SK-N-SH (cell line): ENCODE measurements at regions not wholly inside any gene's neighbourhood (a gene's known extent, or its start where the extent isn't known, plus 50 kb on each side); places are given as distances from the start of the nearest gene placed in this dataset.

Source experiments
- CTCF ChIA-PET: fragments of 300-600, 350-600 bp; formaldehyde crosslinking; extraction: SDS; loops from one replicate; lab custom pipeline; 2021; lab: Yijun Ruan, JAX
- POLR2A ChIA-PET: fragments of 350-600 bp; sonication (Branson Sonifier 250); formaldehyde crosslinking; extraction: SDS; loops from one replicate; lab custom pipeline; 2020; ENCODE audit warnings: antibody characterized with exemption, inconsistent platforms; lab: Yijun Ruan, JAX
- DNase-seq: peaks from one replicate; pipeline ENCODE4 v3.0.0; 2012
- H2AFZ ChIP-seq: fragments of 200-600 bp; sonication (generic); 2 replicates; pipeline ENCODE4 v1.8.1; 2016; ENCODE audit warnings: antibody characterized with exemption, mild to moderate bottlenecking, low read depth
- H3F3A ChIP-seq: fragments of 200-600 bp; sonication (generic); replicated peaks from 2 replicates; pipeline ENCODE3; 2016; ENCODE audit warnings: antibody characterized with exemption, mild to moderate bottlenecking; ENCODE audit not compliant: insufficient read depth
- H3K27ac ChIP-seq, 2 experiments: fragments of 200-500 bp in 1 of 2; fragments of 200-600 bp in 1 of 2; sonication (Bioruptor generic) in 1 of 2; sonication (generic), shearing (Covaris generic) in 1 of 2; 2 replicates each; pipeline versions ENCODE4 v1.5.1 to v1.6.1; 2014 to 2016; ENCODE audit warnings: low read depth in 2 of 2, inconsistent platforms in 1 of 2, low read length in 1 of 2, mild to moderate bottlenecking in 1 of 2, mixed read lengths in 1 of 2
- H3K27me3 ChIP-seq: fragments of 200-600 bp; sonication (generic), shearing (Covaris generic); 2 replicates; pipeline ENCODE4 v1.6.1; 2016; ENCODE audit warnings: mixed run types; ENCODE audit not compliant: insufficient read depth
- H3K36me3 ChIP-seq, 2 experiments: fragments of 200-500 bp in 1 of 2; fragments of 200-600 bp in 1 of 2; sonication (Bioruptor generic) in 1 of 2; sonication (generic) in 1 of 2; replicated peaks in 1 of 2; 2 replicates each; pipeline versions ENCODE3 to v1.5.1; 2014 to 2016; ENCODE audit warnings: low read length in 1 of 2, mild to moderate bottlenecking in 1 of 2; ENCODE audit not compliant: insufficient read depth in 2 of 2, control insufficient read depth in 1 of 2
- H3K4me1 ChIP-seq, 2 experiments: fragments of 200-500 bp in 1 of 2; fragments of 200-600 bp in 1 of 2; sonication (Bioruptor generic) in 1 of 2; sonication (generic), shearing (Covaris generic) in 1 of 2; 2 replicates each; pipeline versions ENCODE4 v1.5.1 to v1.6.1; 2014 to 2016; ENCODE audit warnings: low read depth in 1 of 2, low read length in 1 of 2, mixed run types in 1 of 2; ENCODE audit not compliant: insufficient read depth in 2 of 2, control insufficient read depth in 1 of 2
- H3K4me2 ChIP-seq: fragments of 200-600 bp; sonication (generic), shearing (Covaris generic); 2 replicates; pipeline ENCODE4 v1.6.1; 2017; ENCODE audit warnings: mixed run types
- H3K4me3 ChIP-seq, 2 experiments: fragments of 200-500 bp in 1 of 2; fragments of 200-600 bp in 1 of 2; sonication (Bioruptor generic) in 1 of 2; sonication (generic), shearing (Covaris generic) in 1 of 2; 2 replicates each; pipeline versions ENCODE4 v1.5.1 to v1.8.1; 2014 to 2016; ENCODE audit warnings: low read depth in 2 of 2, inconsistent platforms in 1 of 2, low read length in 1 of 2, mild to moderate bottlenecking in 1 of 2, mixed read lengths in 1 of 2, moderate library complexity in 1 of 2
- H3K79me2 ChIP-seq: fragments of 200-600 bp; sonication (generic); 2 replicates; pipeline ENCODE4 v1.8.1; 2017; ENCODE audit warnings: mild to moderate bottlenecking; ENCODE audit not compliant: insufficient read depth
- H3K9ac ChIP-seq: fragments of 200-600 bp; sonication (generic); 2 replicates; pipeline ENCODE4 v1.6.1; 2017; ENCODE audit warnings: mixed run types
- H3K9me2 ChIP-seq: fragments of 200-600 bp; sonication (generic); 2 replicates; pipeline ENCODE4 v1.6.1; 2017; ENCODE audit warnings: mixed run types
- H3K9me3 ChIP-seq: fragments of 200-600 bp; sonication (generic); 2 replicates; pipeline ENCODE4 v1.6.1; 2017; ENCODE audit warnings: mixed run types, mild to moderate bottlenecking, moderate library complexity
- H4K20me1 ChIP-seq: fragments of 200-600 bp; sonication (generic); 2 replicates; pipeline ENCODE4 v1.6.1; 2017; ENCODE audit warnings: mild to moderate bottlenecking, mixed run types; ENCODE audit not compliant: insufficient read depth
- CTCF ChIP-seq: fragments of 200-600 bp; sonication (generic); IDR thresholded peaks from 2 replicates; pipeline ENCODE4 v1.6.1; 2017; ENCODE audit warnings: antibody characterized with exemption, mild to moderate bottlenecking, moderate library complexity
- EZH2phosphoT487 ChIP-seq: fragments of 200-600 bp; sonication (generic); IDR thresholded peaks from 2 replicates; pipeline ENCODE4 v1.6.1; 2017; ENCODE audit warnings: low read depth, mixed run types, mild to moderate bottlenecking, antibody characterized with exemption, moderate library complexity, borderline replicate concordance
- FOSL2 ChIP-seq: IDR thresholded peaks from 2 replicates; pipeline ENCODE4 v1.4.0; 2012; ENCODE audit warnings: low read depth, mild to moderate bottlenecking, moderate library complexity, borderline replicate concordance
- FOXJ3 ChIP-seq: sonication (generic); formaldehyde crosslinking; IDR thresholded peaks from 2 replicates; pipeline ENCODE4 v1.5.1; 2020; ENCODE audit warnings: mild to moderate bottlenecking, missing genetic modification reagents
- FOXM1 ChIP-seq: IDR thresholded peaks from 2 replicates; pipeline ENCODE4 v1.4.0; 2012; ENCODE audit warnings: low read depth, mild to moderate bottlenecking
- GABPA ChIP-seq: IDR thresholded peaks from 2 replicates; pipeline ENCODE4 v1.4.0; 2012; ENCODE audit warnings: low read depth, mild to moderate bottlenecking
- IRF3 ChIP-seq: fragments of 150-350 bp; IDR thresholded peaks from 2 replicates; pipeline ENCODE4 v1.6.1; 2016; ENCODE audit warnings: mild to moderate bottlenecking, low read depth, low read length
- NRF1 ChIP-seq: IDR thresholded peaks from 2 replicates; pipeline ENCODE4 v1.6.1; 2012; ENCODE audit warnings: low read depth, mild to moderate bottlenecking, low read length
- RAD21 ChIP-seq: IDR thresholded peaks from 2 replicates; pipeline ENCODE4 v1.6.1; 2012; ENCODE audit warnings: mild to moderate bottlenecking, low read length
- RCOR1 ChIP-seq: fragments of 150-350 bp; IDR thresholded peaks from 2 replicates; pipeline ENCODE4 v1.6.1; 2017; ENCODE audit warnings: antibody characterized with exemption, low read length
- REST ChIP-seq: IDR thresholded peaks from 2 replicates; pipeline ENCODE4 v1.6.1; 2012; ENCODE audit warnings: mild to moderate bottlenecking, low read depth, low read length, moderate library complexity
- RFX5 ChIP-seq: IDR thresholded peaks from 2 replicates; pipeline ENCODE4 v1.6.1; 2012; ENCODE audit warnings: mild to moderate bottlenecking, improper control_type of control experiment, low read length
- RXRA ChIP-seq: IDR thresholded peaks from 2 replicates; pipeline ENCODE4 v1.4.0; 2012; ENCODE audit warnings: low read depth, mild to moderate bottlenecking, borderline replicate concordance
- SMC3 ChIP-seq: IDR thresholded peaks from 2 replicates; pipeline ENCODE4 v1.6.1; 2012; ENCODE audit warnings: low read depth, low read length, improper control_type of control experiment
- YY1 ChIP-seq: IDR thresholded peaks from 2 replicates; pipeline ENCODE4 v1.4.0; 2012; ENCODE audit warnings: low read depth, mild to moderate bottlenecking
- ZBTB33 ChIP-seq: IDR thresholded peaks from 2 replicates; pipeline ENCODE4 v1.4.0; 2012; ENCODE audit warnings: low read depth, borderline replicate concordance
- WGBS: methylation state at CpG from one replicate; pipeline ENCODE4 v1.1.6; 2017; ENCODE audit warnings: low lambda C conversion rate; 5-methylcytosine and 5-hydroxymethylcytosine counted together

GRCh38 chr22:48579928-48580309 lies 1247.8 kb downstream of the BRD1 start:
- CTCF ChIA-PET: interaction anchor here (5.2 kb wide), 1 partner anchor 725 kb away, joined by 37 read pairs; no protein-coding TSS in a partner anchor
- Histone ChIP-seq H3F3A (peaks cover 7% of the 10 kb centered on the region), H3K27ac (no peak overlapping the region), H4K20me1 (no peaks in the 10 kb centered on the region), H3K36me3 (no peaks in the 10 kb centered on the region), H3K79me2 (no peaks in the 10 kb centered on the region), H3K4me3 (no peak overlapping the region), H3K9me3 (no peaks in the 10 kb centered on the region), H3K4me2 (no peak overlapping the region), H3K27me3 (no peaks in the 10 kb centered on the region; the same call in 1 of the 2 replicates), H2AFZ (no peak overlapping the region), H3K4me1 (no peaks in the 10 kb centered on the region; a peak in 1 of 4 replicates), H3K9ac (no peak overlapping the region), H3K9me2 (no peaks in the 10 kb centered on the region)
- WGBS: 53% methylated on average over 21 of the region's 22 CpGs
- POLR2A ChIA-PET: no interaction called here
- no peak for DNase-seq
- TF ChIP-seq IRF3: no peak
- TF ChIP-seq FOSL2: no peak
- no peak for TF ChIP-seq NRF1
- TF ChIP-seq RCOR1: no peak
- no peak for TF ChIP-seq CTCF
- no peak for TF ChIP-seq EZH2phosphoT487
- no peak for TF ChIP-seq SMC3
- no peak for TF ChIP-seq RAD21
- no peak for TF ChIP-seq FOXM1

GRCh38 chr22:48579043-48579927 lies 1248.4 kb downstream of the BRD1 start:
- 48% methylated on average over 26 of the region's 30 CpGs for WGBS
- POLR2A ChIA-PET: no interaction called here
- TF ChIP-seq RXRA (no peak), RAD21 (no peak), ZBTB33 (no peak), FOXM1 (no peak), REST (no peak), FOXJ3 (CRISPR knock-in tag) (no peak), YY1 (no peak), RFX5 (no peak), GABPA (no peak)

More at GRCh38 chr22:48579043-48579927, 1248.4 kb downstream of the BRD1 start:
- Histone ChIP-seq H3K9ac (no peak overlapping the region), H3K4me2 (no peak overlapping the region), H3K9me2 (no peaks in the 10 kb centered on the region), H3K4me1 (no peaks in the 10 kb centered on the region; a peak in 1 of 4 replicates), H3K27me3 (peaks cover 5% of the 10 kb centered on the region; the same call in 1 of the 2 replicates), H3K27ac (no peak overlapping the region), H4K20me1 (no peaks in the 10 kb centered on the region), H3K9me3 (no peaks in the 10 kb centered on the region), H2AFZ (no peak overlapping the region), H3K36me3 (no peaks in the 10 kb centered on the region), H3F3A (peaks cover 3% of the 10 kb centered on the region), H3K4me3 (no peak overlapping the region), H3K79me2 (no peaks in the 10 kb centered on the region)
- CTCF ChIA-PET: interaction anchor here (5.2 kb wide), 1 partner anchor 726 kb away, joined by 37 read pairs; no protein-coding TSS in a partner anchor
- no peak for DNase-seq
